ENCODE measurements at regions not wholly inside any gene's neighbourhood (a gene's known extent, or its start where the extent isn't known, plus 50 kb on each side); places are given as distances from the start of the nearest gene placed in this dataset.

- TF ChIP-seq FOXP1 (CRISPR knock-in tag; IDR thresholded peaks at IDR 0.05; ENCODE audit: borderline replicate concordance) (no peak), ZNF416 (CRISPR knock-in tag; IDR thresholded peaks at IDR 0.05) (no peak)
These were observed 237.6 kb downstream of the CDH7 start (continued) for GRCh38 chr18:65988386-65988785.

- Mint-ChIP-seq H3K27me3 (ENCODE audit: low read depth) (no peaks in the 10 kb centered on the region), H3K9me3 (peaks cover 12% of the 10 kb centered on the region), H3K36me3 (peaks cover 3% of the 10 kb centered on the region; the same call in 1 of the 2 replicates), H3K4me1 (peaks cover 8% of the 10 kb centered on the region), H3K27ac (no peak overlapping the region), H3K4me3 (no peak overlapping the region)
- TF ChIP-seq USF1 (CRISPR knock-in tag; IDR thresholded peaks at IDR 0.05), result no peak
- TF ChIP-seq JUN (CRISPR knock-in tag; IDR thresholded peaks at IDR 0.05), result no peak
- no peak for TF ChIP-seq NR1H2 (CRISPR knock-in tag; IDR thresholded peaks at IDR 0.05)
- no peak for TF ChIP-seq CREM (CRISPR knock-in tag; IDR thresholded peaks at IDR 0.05)
- TF ChIP-seq NFE2L1 (CRISPR knock-in tag; IDR thresholded peaks at IDR 0.05), result no peak
- no peak for TF ChIP-seq CBFB (CRISPR knock-in tag; IDR thresholded peaks at IDR 0.05; ENCODE audit: low read depth)
- TF ChIP-seq USF2 (CRISPR knock-in tag; IDR thresholded peaks at IDR 0.05), result no peak
- TF ChIP-seq ETV6 (CRISPR knock-in tag; IDR thresholded peaks at IDR 0.05), result no peak
- TF ChIP-seq RORB (CRISPR knock-in tag; IDR thresholded peaks at IDR 0.05), result no peak
- TF ChIP-seq ELF4 (CRISPR knock-in tag; IDR thresholded peaks at IDR 0.05; ENCODE audit: low read depth), result no peak
- TF ChIP-seq NFATC4 (CRISPR knock-in tag; IDR thresholded peaks at IDR 0.05), result no peak
- TF ChIP-seq IRF2 (CRISPR knock-in tag; IDR thresholded peaks at IDR 0.05; ENCODE audit: borderline replicate concordance, low read depth), result no peak
- no peak for TF ChIP-seq JAZF1 (CRISPR knock-in tag; IDR thresholded peaks at IDR 0.05)
- no peak for TF ChIP-seq GABPB1 (CRISPR knock-in tag; IDR thresholded peaks at IDR 0.05)
- no peak for TF ChIP-seq ZNF423 (CRISPR knock-in tag; IDR thresholded peaks at IDR 0.05)
- CTCF ChIA-PET, result interaction anchor here (1.0 kb wide), 1 partner anchor 512 kb away, joined by 5 read pairs; no protein-coding TSS in a partner anchor
- no peak for DNase-seq (ENCODE audit: low spot score)
- POLR2A ChIA-PET, result no interaction called here
- no peak for ATAC-seq
These were observed 232.9 kb downstream of the CDH7 start for GRCh38 chr18:65983750-65984149.

- 0 out of 2 replicates have a peak, but pooled peaks cover 2% of the 10 kb centered on the region for H3K9me3 Mint-ChIP-seq
- ATAC-seq (no peak), DNase-seq (ENCODE audit: low spot score) (no peak)
- no peak overlapping the region for H3K27ac Mint-ChIP-seq
- H3K36me3 Mint-ChIP-seq, result no peaks in the 10 kb centered on the region
- ChIA-PET CTCF (no interaction called here), POLR2A (no interaction called here)
- H3K4me3 Mint-ChIP-seq, result no peak overlapping the region
- peaks cover 5% of the 10 kb centered on the region; the same call in 1 of the 2 replicates for H3K4me1 Mint-ChIP-seq
- no peaks in the 10 kb centered on the region for H3K27me3 Mint-ChIP-seq (ENCODE audit: low read depth)
- TF ChIP-seq ARID4B (CRISPR knock-in tag; IDR thresholded peaks at IDR 0.05; ENCODE audit: borderline replicate concordance), result no peak
- no peak for TF ChIP-seq ZNF512 (CRISPR knock-in tag; IDR thresholded peaks at IDR 0.05; ENCODE audit: borderline replicate concordance)
- TF ChIP-seq HMGA2 (CRISPR knock-in tag; IDR thresholded peaks at IDR 0.05), result no peak
- no peak for TF ChIP-seq RORB (CRISPR knock-in tag; IDR thresholded peaks at IDR 0.05)
- TF ChIP-seq NR3C1 (CRISPR knock-in tag; conservative IDR thresholded peaks at IDR 0.05; ENCODE audit: low read depth), result no peak
- no peak for TF ChIP-seq OVOL2 (CRISPR knock-in tag; IDR thresholded peaks at IDR 0.05; ENCODE audit: borderline replicate concordance)
- TF ChIP-seq IRF1 (CRISPR knock-in tag; IDR thresholded peaks at IDR 0.05), result no peak
- TF ChIP-seq EMX1 (CRISPR knock-in tag; IDR thresholded peaks at IDR 0.05), result no peak
- no peak for TF ChIP-seq GTF2I (CRISPR knock-in tag; conservative IDR thresholded peaks at IDR 0.05)
- no peak for TF ChIP-seq JUN (CRISPR knock-in tag; IDR thresholded peaks at IDR 0.05)
- no peak for TF ChIP-seq SOX15 (CRISPR knock-in tag; IDR thresholded peaks at IDR 0.05)
- no peak for TF ChIP-seq SP1 (CRISPR knock-in tag; conservative IDR thresholded peaks at IDR 0.05)
- no peak for TF ChIP-seq MLX (CRISPR knock-in tag; IDR thresholded peaks at IDR 0.05)
These were observed 224.7 kb downstream of the CDH7 start for GRCh38 chr18:65975536-65975935.

All from WTC11 (cell line).